ENCODE measurements at regions not wholly inside any gene's neighbourhood (a gene's known extent, or its start where the extent isn't known, plus 50 kb on each side); places are given as distances from the start of the nearest gene placed in this dataset.

GRCh38 chr13:72174549-72174948, 307.5 kb upstream of the DACH1 start:
- no peak for TF ChIP-seq CTCF (IDR thresholded peaks at IDR 0.05)
- no peak for TF ChIP-seq EZH2 (IDR thresholded peaks at IDR 0.05)
